ENCODE measurements at regions not wholly inside any gene's neighbourhood (a gene's known extent, or its start where the extent isn't known, plus 50 kb on each side); places are given as distances from the start of the nearest gene placed in this dataset.

DNA sequence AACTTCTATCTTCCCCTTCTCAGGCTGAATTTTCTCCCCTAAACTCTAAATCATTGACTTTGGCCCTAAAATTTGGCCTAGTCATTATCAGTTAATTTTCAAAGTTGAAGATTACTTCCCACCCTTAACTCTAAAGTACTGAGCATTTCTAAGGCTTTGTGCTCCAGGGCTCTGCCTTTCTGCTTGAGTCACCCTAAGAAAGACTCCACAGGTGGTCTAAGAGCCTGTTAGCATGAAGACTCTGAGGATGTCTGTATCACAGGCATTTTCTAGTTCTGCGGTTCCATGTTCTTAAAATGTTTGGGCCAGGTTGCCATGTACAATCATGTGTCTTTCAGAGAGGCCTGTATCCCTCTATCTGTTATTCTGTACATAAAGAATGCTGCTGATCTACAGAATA is 808.1 kb upstream of the MANEA start:
- WGBS (ENCODE audit: low lambda C conversion rate): 40% methylated on average over 1 of the region's 1 CpG
- Histone ChIP-seq H3K27ac (ENCODE audit: extremely low read length, insufficient read depth, low read length) (no peak overlapping the region), H3K4me3 (replicated peaks in 1 of 3; ENCODE audit: insufficient read depth in 1 of 3, low read depth in 2 of 3, low read length in 3 of 3) (no peak overlapping the region), H3K9me3 (ENCODE audit: low read length) (no peaks in the 10 kb centered on the region), H3K4me1 (ENCODE audit: insufficient read depth, low read length) (no peaks in the 10 kb centered on the region), H2AFZ (ENCODE audit: low read length) (no peak overlapping the region), H3K27me3 (ENCODE audit: control insufficient read depth in 1 of 2, insufficient read depth in 2 of 2, low read length in 2 of 2) (no peaks in the 10 kb centered on the region), H3K9ac (ENCODE audit: insufficient read depth, low read depth, low read length) (no peak overlapping the region), H3K36me3 (replicated peaks in 1 of 2; ENCODE audit: control insufficient read depth in 1 of 2, insufficient read depth in 2 of 2, low read length in 2 of 2) (no peaks in the 10 kb centered on the region), H3K79me2 (ENCODE audit: insufficient read depth, low read length) (no peaks in the 10 kb centered on the region), H3K4me2 (ENCODE audit: low read depth, low read length) (no peak overlapping the region), H4K20me1 (ENCODE audit: insufficient read depth, low read length) (no peaks in the 10 kb centered on the region)
- intact Hi-C loops (cut with micrococcal nuclease; ENCODE audit: unreplicated experiment) (no loop called here), in situ Hi-C loops (cut with HindIII; ENCODE audit: extremely low pct_ligation_motif_present, low pct_unique_long_range_greater_than_20kb) (no loop called here)
- ATAC-seq: no peak
- FAIRE-seq: no peak
- POLR2A ChIA-PET: no interaction called here
- CTCF ChIA-PET (ENCODE audit: low intra/inter-chr PET ratio, low total read pairs): no interaction called here
- no TSS peak for BruUV-seq (replicated peaks)
- TF ChIP-seq ZBTB7B (CRISPR knock-in tag; IDR thresholded peaks at IDR 0.05) (no peak), DRAP1 (CRISPR knock-in tag; IDR thresholded peaks at IDR 0.05) (no peak), NR2F1 (CRISPR knock-in tag; IDR thresholded peaks at IDR 0.05) (no peak), FIP1L1 (IDR thresholded peaks at IDR 0.05; ENCODE audit: borderline replicate concordance, insufficient read depth, low read depth, low read length) (no peak), USF2 (IDR thresholded peaks at IDR 0.05; ENCODE audit: low read depth, low read length) (no peak), USF2 (CRISPR knock-in tag; IDR thresholded peaks at IDR 0.05; ENCODE audit: borderline replicate concordance) (no peak), KLF13 (CRISPR knock-in tag; IDR thresholded peaks at IDR 0.05) (no peak), ZFP82 (CRISPR knock-in tag; IDR thresholded peaks at IDR 0.05; ENCODE audit: borderline replicate concordance) (no peak), GPN1 (CRISPR knock-in tag; IDR thresholded peaks at IDR 0.05; ENCODE audit: borderline replicate concordance) (no peak), MAFK (conservative IDR thresholded peaks at IDR 0.05 in 1 of 2, IDR thresholded peaks at IDR 0.05 in 1 of 2; ENCODE audit: low read length in 2 of 2) (no peak), ISL2 (CRISPR knock-in tag; IDR thresholded peaks at IDR 0.05) (no peak), HMGA1 (CRISPR knock-in tag; conservative IDR thresholded peaks at IDR 0.05) (no peak), THAP9 (CRISPR knock-in tag; IDR thresholded peaks at IDR 0.05; ENCODE audit: borderline replicate concordance) (no peak)
- no peak for DNase-seq (ENCODE audit: low spot score)

All from HepG2 (cell line).